Mesendoderm (in vitro differentiated cells): ENCODE measurements at regions not wholly inside any gene's neighbourhood (a gene's known extent, or its start where the extent isn't known, plus 50 kb on each side); places are given as distances from the start of the nearest gene placed in this dataset.

Source experiments
- DNase-seq: peaks from one replicate; pipeline ENCODE4 v3.0.0; 2013
- H2AK5ac ChIP-seq: 2 replicates; pipeline ENCODE4 v1.6.1; 2013; ENCODE audit warnings: low read length, inconsistent platforms
- H2BK120ac ChIP-seq: 2 replicates; pipeline ENCODE4 v1.6.1; 2013; ENCODE audit warnings: low read depth, mild to moderate bottlenecking, low read length, moderate library complexity, mixed read lengths
- H2BK15ac ChIP-seq: replicated peaks from 2 replicates; pipeline ENCODE4 v1.6.1; 2013; ENCODE audit warnings: low read depth, mild to moderate bottlenecking, moderate library complexity
- H2BK5ac ChIP-seq: 2 replicates; pipeline ENCODE4 v1.6.1; 2013; ENCODE audit warnings: low read length, inconsistent platforms
- H3K18ac ChIP-seq: 2 replicates; pipeline ENCODE4 v1.6.1; 2013; ENCODE audit warnings: mild to moderate bottlenecking, low read length, mixed read lengths
- H3K23ac ChIP-seq: one replicate; pipeline ENCODE4 v1.6.1; 2013; ENCODE audit warnings: low read length
- H3K27ac ChIP-seq: 2 replicates; pipeline ENCODE4 v1.5.1; 2013; ENCODE audit warnings: low read depth, mild to moderate bottlenecking, inconsistent platforms, low read length, moderate library complexity
- H3K27me3 ChIP-seq: 2 replicates; pipeline ENCODE4 v1.6.1; 2013; ENCODE audit warnings: low read length, control low read depth, mild to moderate bottlenecking, inconsistent platforms; ENCODE audit not compliant: insufficient read depth, poor library complexity
- H3K36me3 ChIP-seq: 2 replicates; pipeline ENCODE4 v1.6.1; 2013; ENCODE audit warnings: low read length, inconsistent platforms; ENCODE audit not compliant: control insufficient read depth, insufficient read depth
- H3K4ac ChIP-seq: one replicate; pipeline ENCODE4 v1.6.1; 2013; ENCODE audit warnings: low read depth, mild to moderate bottlenecking, low read length, moderate library complexity
- H3K4me1 ChIP-seq: 2 replicates; pipeline ENCODE4 v1.6.1; 2013; ENCODE audit warnings: low read depth, low read length, inconsistent platforms; ENCODE audit not compliant: control insufficient read depth
- H3K4me2 ChIP-seq: 2 replicates; pipeline ENCODE4 v1.6.1; 2013; ENCODE audit warnings: low read length
- H3K4me3 ChIP-seq: 2 replicates; pipeline ENCODE4 v1.5.1; 2013; ENCODE audit warnings: mild to moderate bottlenecking, low read length
- H3K56ac ChIP-seq: one replicate; pipeline ENCODE4 v1.6.1; 2013; ENCODE audit warnings: low read length
- H3K79me1 ChIP-seq: 2 replicates; pipeline ENCODE4 v1.6.1; 2013; ENCODE audit warnings: low read length, inconsistent platforms
- H3K79me2 ChIP-seq: 2 replicates; pipeline ENCODE4 v1.6.1; 2013; ENCODE audit warnings: mild to moderate bottlenecking, low read length; ENCODE audit not compliant: control insufficient read depth, insufficient read depth
- H3K9ac ChIP-seq: 2 replicates; pipeline ENCODE4 v1.6.1; 2013; ENCODE audit warnings: low read length, inconsistent platforms
- H4K5ac ChIP-seq: one replicate; pipeline ENCODE4 v1.6.1; 2013; ENCODE audit warnings: low read length
- H4K8ac ChIP-seq: one replicate; pipeline ENCODE4 v1.6.1; 2013; ENCODE audit warnings: low read depth, mild to moderate bottlenecking, control low read depth, low read length, moderate library complexity
- WGBS: extraction: QIAGEN DNeasy Blood & Tissue Kit; methylation state at CpG from one replicate; pipeline ENCODE4 v1.1.7; 2013; ENCODE audit warnings: low lambda C conversion rate, missing lambda C conversion rate; ENCODE audit not compliant: insufficient coverage; ENCODE audit errors: extremely low coverage; 5-methylcytosine and 5-hydroxymethylcytosine counted together

DNA sequence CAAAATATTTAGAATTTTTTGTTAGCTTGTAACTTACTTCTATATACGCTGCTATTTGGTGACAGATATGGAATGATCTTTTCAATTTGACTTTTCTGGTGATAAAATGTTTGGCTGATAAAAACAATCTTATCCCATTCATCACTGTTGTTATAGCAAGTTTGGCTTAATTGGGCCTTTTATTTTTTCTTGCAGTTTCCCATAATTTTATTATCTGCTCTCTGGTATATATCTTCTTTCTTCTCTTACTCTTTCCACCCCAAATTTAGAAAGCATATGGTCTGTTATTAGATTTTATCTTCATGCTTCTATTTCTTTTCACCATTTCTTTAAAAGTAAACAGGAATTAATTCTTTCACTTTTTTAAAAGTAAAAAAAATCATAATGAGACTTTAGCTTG lies 474.4 kb downstream of the TLE1 start:
- Histone ChIP-seq H3K56ac (no peak overlapping the region), H3K9ac (no peak overlapping the region), H4K5ac (no peak overlapping the region), H2BK5ac (no peak overlapping the region), H2BK15ac (no peak overlapping the region), H3K79me2 (no peaks in the 10 kb centered on the region), H3K4me3 (no peak overlapping the region), H3K4me2 (no peak overlapping the region), H3K4me1 (no peaks in the 10 kb centered on the region), H3K18ac (no peak overlapping the region), H3K27ac (no peak overlapping the region), H2AK5ac (no peak overlapping the region), H2BK120ac (no peak overlapping the region), H4K8ac (no peak overlapping the region), H3K79me1 (no peaks in the 10 kb centered on the region), H3K27me3 (no peaks in the 10 kb centered on the region), H3K36me3 (no peaks in the 10 kb centered on the region), H3K23ac (no peak overlapping the region), H3K4ac (no peak overlapping the region)
- no CpG with 5 or more reads among the region's 1 CpG for WGBS
- no peak for DNase-seq

GRCh38 chr9:81213456-81213855 lies 475.9 kb downstream of the TLE1 start:
- no CpG with 5 or more reads among the region's 4 CpGs for WGBS
- no peak for DNase-seq
- Histone ChIP-seq H2AK5ac (no peak overlapping the region), H3K4me2 (no peak overlapping the region), H3K56ac (no peak overlapping the region), H3K79me1 (no peaks in the 10 kb centered on the region), H3K27me3 (no peaks in the 10 kb centered on the region), H3K4ac (no peak overlapping the region), H2BK120ac (no peak overlapping the region), H3K4me3 (no peak overlapping the region), H3K18ac (no peak overlapping the region), H2BK15ac (no peak overlapping the region), H3K79me2 (no peaks in the 10 kb centered on the region), H3K4me1 (no peaks in the 10 kb centered on the region), H4K5ac (no peak overlapping the region), H2BK5ac (no peak overlapping the region), H3K9ac (no peak overlapping the region), H3K36me3 (no peaks in the 10 kb centered on the region), H4K8ac (no peak overlapping the region), H3K23ac (no peak overlapping the region), H3K27ac (no peak overlapping the region)

GRCh38 chr9:81211741-81212140 lies 477.6 kb downstream of the TLE1 start:
- no peak overlapping the region for H3K4ac ChIP-seq
- no peak overlapping the region for H3K4me3 ChIP-seq
- no peak overlapping the region for H2AK5ac ChIP-seq
- no peak for DNase-seq
- WGBS: no CpG with 5 or more reads among the region's 3 CpGs
- no peaks in the 10 kb centered on the region for H3K79me1 ChIP-seq
- no peaks in the 10 kb centered on the region for H3K36me3 ChIP-seq
- no peak overlapping the region for H3K23ac ChIP-seq
- no peak overlapping the region for H3K56ac ChIP-seq
- H4K8ac ChIP-seq: no peak overlapping the region
- H4K5ac ChIP-seq: no peak overlapping the region
- H2BK15ac ChIP-seq: no peak overlapping the region
- H2BK120ac ChIP-seq: no peak overlapping the region
- H3K27me3 ChIP-seq: no peaks in the 10 kb centered on the region
- H3K79me2 ChIP-seq: no peaks in the 10 kb centered on the region
- no peak overlapping the region for H2BK5ac ChIP-seq
- H3K27ac ChIP-seq: no peak overlapping the region
- H3K18ac ChIP-seq: no peak overlapping the region
- no peak overlapping the region for H3K9ac ChIP-seq
- H3K4me2 ChIP-seq: no peak overlapping the region
- H3K4me1 ChIP-seq: no peaks in the 10 kb centered on the region

- H3K79me1 ChIP-seq: no peaks in the 10 kb centered on the region
- H2BK15ac ChIP-seq: no peak overlapping the region
- no peak overlapping the region for H3K9ac ChIP-seq
- no peak overlapping the region for H2BK120ac ChIP-seq
- no peak overlapping the region for H4K5ac ChIP-seq
- no CpG with 5 or more reads among the region's 4 CpGs for WGBS
- no peak overlapping the region for H3K27ac ChIP-seq
- H3K4me1 ChIP-seq: no peaks in the 10 kb centered on the region
- H4K8ac ChIP-seq: no peak overlapping the region
- no peak overlapping the region for H2BK5ac ChIP-seq
- H3K23ac ChIP-seq: no peak overlapping the region
- no peak overlapping the region for H3K56ac ChIP-seq
- no peaks in the 10 kb centered on the region for H3K79me2 ChIP-seq
- no peak overlapping the region for H3K18ac ChIP-seq
- H3K36me3 ChIP-seq: no peaks in the 10 kb centered on the region
- H3K4me3 ChIP-seq: no peak overlapping the region
- no peak overlapping the region for H3K4ac ChIP-seq
- no peak overlapping the region for H2AK5ac ChIP-seq
- H3K4me2 ChIP-seq: no peak overlapping the region
- no peaks in the 10 kb centered on the region for H3K27me3 ChIP-seq
- DNase-seq: no peak
These were observed 481.7 kb downstream of the TLE1 start for GRCh38 chr9:81207651-81208050.

GRCh38 chr9:81202292-81202691 lies 487.1 kb downstream of the TLE1 start:
- no peak overlapping the region for H3K23ac ChIP-seq
- DNase-seq: no peak
- no peak overlapping the region for H2AK5ac ChIP-seq
- no peaks in the 10 kb centered on the region for H3K4me1 ChIP-seq
- H3K36me3 ChIP-seq: no peaks in the 10 kb centered on the region
- no peaks in the 10 kb centered on the region for H3K27me3 ChIP-seq
- no peaks in the 10 kb centered on the region for H3K79me1 ChIP-seq
- H3K18ac ChIP-seq: no peak overlapping the region
- no peak overlapping the region for H3K56ac ChIP-seq
- WGBS: no CpG with 5 or more reads among the region's 6 CpGs
- H2BK5ac ChIP-seq: no peak overlapping the region
- no peak overlapping the region for H4K5ac ChIP-seq
- H3K9ac ChIP-seq: no peak overlapping the region
- no peak overlapping the region for H3K4ac ChIP-seq
- H4K8ac ChIP-seq: no peak overlapping the region
- no peak overlapping the region for H2BK120ac ChIP-seq
- H3K79me2 ChIP-seq: no peaks in the 10 kb centered on the region
- no peak overlapping the region for H3K4me2 ChIP-seq
- no peak overlapping the region for H3K4me3 ChIP-seq
- H2BK15ac ChIP-seq: no peak overlapping the region
- no peak overlapping the region for H3K27ac ChIP-seq

GRCh38 chr9:81195206-81195605 lies 494.1 kb downstream of the TLE1 start:
- Histone ChIP-seq H2AK5ac (no peak overlapping the region), H3K79me2 (no peaks in the 10 kb centered on the region), H2BK120ac (no peak overlapping the region), H3K9ac (no peak overlapping the region), H3K36me3 (no peaks in the 10 kb centered on the region), H3K27ac (no peak overlapping the region), H4K5ac (no peak overlapping the region), H3K18ac (no peak overlapping the region), H3K4ac (no peak overlapping the region), H3K79me1 (no peaks in the 10 kb centered on the region), H2BK5ac (no peak overlapping the region), H3K23ac (no peak overlapping the region), H4K8ac (no peak overlapping the region), H3K4me2 (no peak overlapping the region), H3K4me3 (no peak overlapping the region), H3K56ac (no peak overlapping the region), H3K27me3 (no peaks in the 10 kb centered on the region), H2BK15ac (no peak overlapping the region), H3K4me1 (no peaks in the 10 kb centered on the region)
- DNase-seq: no peak
- no CpG with 5 or more reads among the region's 4 CpGs for WGBS
